WERI-Rb-1 (cell line): ENCODE measurements at regions not wholly inside any gene's neighbourhood (a gene's known extent, or its start where the extent isn't known, plus 50 kb on each side); places are given as distances from the start of the nearest gene placed in this dataset.

Experiments
- DNase-seq: peaks from one replicate; pipeline ENCODE4 v3.0.0-alpha.2; 2020
- H3K27ac ChIP-seq: fragments of 250-450 bp; sonication (Bioruptor Pico); 2 replicates; pipeline ENCODE4 v1.5.1; 2020; ENCODE audit warnings: mild to moderate bottlenecking, moderate library complexity
- H3K27me3 ChIP-seq: fragments of 250-450 bp; sonication (Bioruptor Pico); 2 replicates; pipeline ENCODE4 v1.5.1; 2021; ENCODE audit warnings: mild to moderate bottlenecking, low read depth, moderate library complexity; ENCODE audit not compliant: insufficient read depth, severe bottlenecking
- H3K36me3 ChIP-seq: fragments of 250-450 bp; sonication (Bioruptor Pico); 2 replicates; pipeline ENCODE4 v1.5.1; 2020; ENCODE audit warnings: mild to moderate bottlenecking, moderate library complexity
- H3K4me3 ChIP-seq: 2 replicates; pipeline ENCODE4 v1.5.1; 2011; ENCODE audit warnings: low read depth, mild to moderate bottlenecking, control low read depth, low read length
- H3K9me3 ChIP-seq: fragments of 250-450 bp; sonication (Bioruptor Pico); 2 replicates; pipeline ENCODE4 v1.5.1; 2021; ENCODE audit warnings: mild to moderate bottlenecking, moderate library complexity; ENCODE audit not compliant: severe bottlenecking
- CTCF ChIP-seq: IDR thresholded peaks from 2 replicates; pipeline ENCODE4 v1.5.1; 2011; ENCODE audit warnings: low read depth, mild to moderate bottlenecking, control low read depth, inconsistent platforms, low read length

- H3K27me3 ChIP-seq: no peaks in the 10 kb centered on the region
- no peak for TF ChIP-seq CTCF
Observed at GRCh38 chr3:11948866-11949265, 55.3 kb upstream of the SYN2 start.

GRCh38 chr3:11949351-11949750 lies 54.8 kb upstream of the SYN2 start:
- Histone ChIP-seq H3K36me3 (no peaks in the 10 kb centered on the region), H3K27ac (no peak overlapping the region), H3K27me3 (no peaks in the 10 kb centered on the region), H3K4me3 (no peak overlapping the region), H3K9me3 (no peaks in the 10 kb centered on the region)
- no peak for DNase-seq
- TF ChIP-seq CTCF: no peak

More at GRCh38 chr3:11948866-11949265, 55.3 kb upstream of the SYN2 start:
- H3K9me3 ChIP-seq: no peaks in the 10 kb centered on the region
- H3K4me3 ChIP-seq: no peak overlapping the region
- DNase-seq: no peak
- no peak overlapping the region for H3K27ac ChIP-seq
- H3K36me3 ChIP-seq: no peaks in the 10 kb centered on the region

- H3K4me3 ChIP-seq: no peak overlapping the region
- H3K9me3 ChIP-seq: no peaks in the 10 kb centered on the region
- H3K27me3 ChIP-seq: no peaks in the 10 kb centered on the region
- no peaks in the 10 kb centered on the region for H3K36me3 ChIP-seq
- DNase-seq: no peak
- H3K27ac ChIP-seq: no peak overlapping the region
- no peak for TF ChIP-seq CTCF
Observed at GRCh38 chr3:11950576-11950975, 53.6 kb upstream of the SYN2 start.

GRCh38 chr3:11953350-11953749 lies 50.8 kb upstream of the SYN2 start:
- Histone ChIP-seq H3K9me3 (no peaks in the 10 kb centered on the region), H3K27me3 (no peaks in the 10 kb centered on the region), H3K36me3 (no peaks in the 10 kb centered on the region), H3K27ac (no peak overlapping the region), H3K4me3 (no peak overlapping the region)
- no peak for TF ChIP-seq CTCF
- DNase-seq: no peak

GRCh38 chr3:11953778-11954177 lies 50.4 kb upstream of the SYN2 start:
- no peak for TF ChIP-seq CTCF
- H3K27me3 ChIP-seq: no peaks in the 10 kb centered on the region
- no peak for DNase-seq
- no peaks in the 10 kb centered on the region for H3K9me3 ChIP-seq
- H3K27ac ChIP-seq: no peak overlapping the region
- no peak overlapping the region for H3K4me3 ChIP-seq
- no peaks in the 10 kb centered on the region for H3K36me3 ChIP-seq

GRCh38 chr3:11954312-11954934 lies 49.8 kb upstream of the SYN2 start:
- Histone ChIP-seq H3K9me3 (no peaks in the 10 kb centered on the region), H3K27me3 (no peaks in the 10 kb centered on the region), H3K36me3 (no peaks in the 10 kb centered on the region), H3K4me3 (no peak overlapping the region), H3K27ac (no peak overlapping the region)
- no peak for DNase-seq
- TF ChIP-seq CTCF: no peak
